Endodermal cell (in vitro differentiated cells): ENCODE measurements at regions not wholly inside any gene's neighbourhood (a gene's known extent, or its start where the extent isn't known, plus 50 kb on each side); places are given as distances from the start of the nearest gene placed in this dataset.
A peak's percentile ranks its signal among the peaks of the same experiment; 100 is the strongest.

Source experiments
- DNase-seq: peaks from one replicate; pipeline ENCODE4 v3.0.0-alpha.2; 2017
- H3K27ac ChIP-seq: 2 replicates; pipeline ENCODE4 v1.5.1; 2013; ENCODE audit warnings: mild to moderate bottlenecking, low read depth, low read length, moderate library complexity
- H3K27me3 ChIP-seq: 2 replicates; pipeline ENCODE4 v1.6.1; 2013; ENCODE audit warnings: mild to moderate bottlenecking, low read length, moderate library complexity; ENCODE audit not compliant: insufficient read depth, control insufficient read depth, poor library complexity, severe bottlenecking
- H3K36me3 ChIP-seq: 2 replicates; pipeline ENCODE4 v1.7.0; 2013; ENCODE audit warnings: mild to moderate bottlenecking, low read length, moderate library complexity; ENCODE audit not compliant: control insufficient read depth, insufficient read depth
- H3K4me1 ChIP-seq: one replicate; pipeline ENCODE4 v1.7.0; 2013; ENCODE audit warnings: low read length; ENCODE audit not compliant: control insufficient read depth, insufficient read depth
- H3K4me3 ChIP-seq: 2 replicates; pipeline ENCODE4 v1.5.1; 2013; ENCODE audit warnings: mild to moderate bottlenecking, low read length, moderate library complexity
- H3K9ac ChIP-seq: 2 replicates; pipeline ENCODE4 v1.6.1; 2013; ENCODE audit warnings: mild to moderate bottlenecking, low read length, moderate library complexity; ENCODE audit not compliant: poor library complexity, severe bottlenecking; ENCODE audit errors: extremely low read depth
- H3K9me3 ChIP-seq: 2 replicates; pipeline ENCODE4 v1.6.1; 2013; ENCODE audit warnings: mild to moderate bottlenecking, low read length, moderate library complexity; ENCODE audit not compliant: control insufficient read depth
- H3K27ac Mint-ChIP-seq: 2 replicates; pipeline ENCODE4 v1.8.0; 2020; ENCODE audit warnings: mixed read lengths
- H3K27me3 Mint-ChIP-seq: 2 replicates; pipeline ENCODE4 v1.8.0; 2021; ENCODE audit warnings: mild to moderate bottlenecking, mixed read lengths; ENCODE audit not compliant: insufficient read depth
- H3K36me3 Mint-ChIP-seq: 2 replicates; pipeline ENCODE4 v1.8.0; 2020; ENCODE audit warnings: low read depth, mixed read lengths
- H3K4me1 Mint-ChIP-seq: 2 replicates; pipeline ENCODE4 v1.8.0; 2020; ENCODE audit warnings: mixed read lengths
- H3K4me3 Mint-ChIP-seq: 2 replicates; pipeline ENCODE4 v1.8.0; 2020; ENCODE audit warnings: mild to moderate bottlenecking, moderate library complexity, mixed read lengths
- H3K9me3 Mint-ChIP-seq: 2 replicates; pipeline ENCODE4 v1.8.0; 2020; ENCODE audit warnings: mild to moderate bottlenecking, mixed read lengths
- WGBS, 2 experiments: methylation state at CpG; one replicate each; pipeline versions ENCODE4 v1.1.5 to v1.1.7; 2013; ENCODE audit warnings: missing lambda C conversion rate in 2 of 2, mixed read lengths in 1 of 2; ENCODE audit not compliant: insufficient coverage in 1 of 2, insufficient read length in 1 of 2; 5-methylcytosine and 5-hydroxymethylcytosine counted together
- TF ChIP-seq, protein P1 (sequence below): fragments of 200-600 bp; sonication (generic); conservative IDR thresholded peaks from 2 replicates; pipeline ENCODE4 v1.5.0; 2021; ENCODE audit warnings: antibody characterized with exemption, mild to moderate bottlenecking

DNA sequence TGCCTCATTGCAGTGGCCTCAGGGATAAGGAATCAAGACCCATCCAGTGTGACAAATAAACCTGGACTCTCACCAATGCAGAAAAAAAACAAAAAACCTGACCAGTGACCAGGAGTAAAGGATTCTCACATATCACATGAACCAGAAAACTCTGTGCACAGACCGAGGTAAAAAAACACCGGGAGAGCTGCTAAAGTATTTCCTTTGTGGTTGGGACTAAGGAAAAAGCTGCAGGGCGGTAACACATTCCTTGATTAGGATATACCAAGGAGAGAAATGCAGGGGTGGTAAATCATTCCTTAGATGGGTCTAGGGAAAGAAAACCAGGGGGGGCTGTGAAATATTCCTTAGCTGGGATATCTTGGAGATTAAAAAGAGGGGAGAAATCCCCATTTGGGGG is 64.8 kb upstream of the ZNF85 start:
- Mint-ChIP-seq H3K9me3 (peaks cover 75% of the 10 kb centered on the region), H3K4me3 (no peak overlapping the region)

DNA sequence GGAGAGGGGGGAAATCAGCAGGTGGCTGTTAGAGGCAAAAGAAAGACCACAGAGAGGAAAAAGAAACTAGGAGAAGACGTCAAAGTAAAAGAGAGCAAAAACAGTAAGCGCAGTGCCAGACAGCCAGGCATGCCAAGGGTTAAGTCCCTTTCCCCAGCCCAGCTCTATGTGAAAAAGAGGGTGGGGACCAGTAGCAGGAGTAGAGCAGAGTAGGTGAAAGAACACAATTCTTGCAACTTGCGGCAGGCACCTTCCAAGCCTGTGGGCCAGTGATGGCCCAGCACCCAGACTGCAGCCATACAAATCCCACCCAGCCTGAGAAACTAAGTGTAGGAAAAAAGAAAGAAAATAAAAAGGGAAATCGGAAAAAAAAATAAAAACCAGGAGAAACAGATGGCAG is 64.2 kb upstream of the ZNF85 start:
- peaks cover 26% of the 10 kb centered on the region for H3K9me3 ChIP-seq
- no peak overlapping the region for H3K4me3 ChIP-seq
- TF ChIP-seq, protein P1, sequence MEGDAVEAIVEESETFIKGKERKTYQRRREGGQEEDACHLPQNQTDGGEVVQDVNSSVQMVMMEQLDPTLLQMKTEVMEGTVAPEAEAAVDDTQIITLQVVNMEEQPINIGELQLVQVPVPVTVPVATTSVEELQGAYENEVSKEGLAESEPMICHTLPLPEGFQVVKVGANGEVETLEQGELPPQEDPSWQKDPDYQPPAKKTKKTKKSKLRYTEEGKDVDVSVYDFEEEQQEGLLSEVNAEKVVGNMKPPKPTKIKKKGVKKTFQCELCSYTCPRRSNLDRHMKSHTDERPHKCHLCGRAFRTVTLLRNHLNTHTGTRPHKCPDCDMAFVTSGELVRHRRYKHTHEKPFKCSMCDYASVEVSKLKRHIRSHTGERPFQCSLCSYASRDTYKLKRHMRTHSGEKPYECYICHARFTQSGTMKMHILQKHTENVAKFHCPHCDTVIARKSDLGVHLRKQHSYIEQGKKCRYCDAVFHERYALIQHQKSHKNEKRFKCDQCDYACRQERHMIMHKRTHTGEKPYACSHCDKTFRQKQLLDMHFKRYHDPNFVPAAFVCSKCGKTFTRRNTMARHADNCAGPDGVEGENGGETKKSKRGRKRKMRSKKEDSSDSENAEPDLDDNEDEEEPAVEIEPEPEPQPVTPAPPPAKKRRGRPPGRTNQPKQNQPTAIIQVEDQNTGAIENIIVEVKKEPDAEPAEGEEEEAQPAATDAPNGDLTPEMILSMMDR = no peak
- Mint-ChIP-seq H3K27ac (no peak overlapping the region), H3K27me3 (no peaks in the 10 kb centered on the region), H3K4me1 (no peaks in the 10 kb centered on the region), H3K9me3 (peaks cover 73% of the 10 kb centered on the region), H3K4me3 (no peak overlapping the region), H3K36me3 (no peaks in the 10 kb centered on the region)
- DNase-seq = peak; percentile 69
- no peaks in the 10 kb centered on the region for H3K27me3 ChIP-seq
- H3K4me1 ChIP-seq = no peaks in the 10 kb centered on the region
- 70 to 78% methylated on average over 2 to 4 of the region's 4 CpGs for WGBS, 2 experiments
- H3K36me3 ChIP-seq = no peaks in the 10 kb centered on the region
- H3K27ac ChIP-seq = no peak overlapping the region
- H3K9ac ChIP-seq = no peak overlapping the region

More for the DNA sequence above, 64.8 kb upstream of the ZNF85 start:
- Histone ChIP-seq H3K4me3 (no peak overlapping the region), H3K9me3 (peaks cover 32% of the 10 kb centered on the region), H3K27me3 (no peaks in the 10 kb centered on the region), H3K36me3 (no peaks in the 10 kb centered on the region), H3K9ac (no peak overlapping the region), H3K4me1 (no peaks in the 10 kb centered on the region), H3K27ac (no peak overlapping the region)
- 84% methylated on average over 3 of the region's 3 CpGs; no CpG with 5 or more reads in 1 of the 2 experiments for WGBS, 2 experiments
- Mint-ChIP-seq H3K27me3 (no peaks in the 10 kb centered on the region), H3K27ac (no peak overlapping the region), H3K36me3 (no peaks in the 10 kb centered on the region), H3K4me1 (no peaks in the 10 kb centered on the region)
- TF ChIP-seq, protein P1 = no peak
- peak; percentile 46 for DNase-seq

DNA sequence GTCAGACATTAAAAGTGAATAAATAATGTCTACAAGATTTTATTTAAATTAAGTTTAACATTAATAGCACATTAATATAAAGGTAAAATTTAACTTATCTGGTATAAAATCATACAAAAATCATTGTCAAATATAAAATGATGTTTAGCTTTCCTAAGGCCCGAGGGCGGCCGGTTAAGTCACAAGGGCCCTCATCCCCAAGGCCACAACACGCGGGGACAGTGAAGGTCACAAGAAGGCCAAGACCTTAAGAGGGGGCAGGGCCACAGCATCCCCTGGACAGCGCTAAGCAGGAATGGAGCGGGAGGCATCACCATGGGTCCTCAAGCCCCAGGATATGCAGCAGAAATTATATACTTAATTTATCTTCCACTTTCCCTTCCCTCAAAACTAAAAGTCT is 62.7 kb upstream of the ZNF85 start:
- Histone ChIP-seq H3K27me3 (no peaks in the 10 kb centered on the region), H3K4me3 (no peak overlapping the region), H3K4me1 (no peaks in the 10 kb centered on the region), H3K9me3 (peaks cover 34% of the 10 kb centered on the region), H3K36me3 (no peaks in the 10 kb centered on the region), H3K9ac (no peak overlapping the region), H3K27ac (no peak overlapping the region)
- Mint-ChIP-seq H3K4me1 (no peaks in the 10 kb centered on the region), H3K9me3 (peaks cover 73% of the 10 kb centered on the region), H3K4me3 (no peak overlapping the region), H3K36me3 (no peaks in the 10 kb centered on the region), H3K27me3 (no peaks in the 10 kb centered on the region), H3K27ac (no peak overlapping the region)
- WGBS, 2 experiments = 92% methylated on average over 7 of the region's 7 CpGs; no CpG with 5 or more reads in 1 of the 2 experiments
- TF ChIP-seq, protein P1 = no peak
- no peak for DNase-seq
